ENCODE measurements at regions not wholly inside any gene's neighbourhood (a gene's known extent, or its start where the extent isn't known, plus 50 kb on each side); places are given as distances from the start of the nearest gene placed in this dataset.
"Not testable (repeated sequence)": the region's sequence is repeated elsewhere in the genome, so short reads cannot be mapped to it uniquely, and the experiment has no call there.

DNA sequence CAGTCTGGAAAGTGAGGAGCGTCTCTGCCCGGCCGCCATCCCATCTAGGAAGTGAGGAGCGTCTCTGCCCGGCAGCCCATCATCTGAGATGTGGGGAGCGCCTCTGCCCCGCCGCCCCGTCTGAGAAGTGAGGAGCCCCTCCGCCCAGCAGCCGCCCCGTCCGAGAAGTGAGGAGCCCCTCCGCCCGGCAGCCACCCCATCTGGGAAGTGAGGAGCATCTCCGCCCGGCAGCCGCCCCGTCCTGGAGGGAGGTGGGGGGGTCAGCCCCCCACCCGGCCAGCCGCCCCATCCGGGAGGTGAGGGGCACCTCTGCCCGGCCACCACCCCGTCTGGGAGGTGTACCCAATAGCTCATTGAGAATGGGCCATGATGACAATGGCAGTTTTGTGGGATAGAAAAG, 75.4 kb upstream of the EXOC4 start:
- 80% methylated on average over 17 of the region's 24 CpGs for WGBS (ENCODE audit: insufficient coverage, insufficient replicate concordance, low lambda C conversion rate, missing lambda C conversion rate)
- H3K4me2 ChIP-seq (ENCODE audit: control insufficient read depth, insufficient read depth); in situ Hi-C loops (cut with MboI); intact Hi-C loops (cut with micrococcal nuclease; ENCODE audit: unreplicated experiment); DNase-seq (ENCODE audit: low read depth, low spot score); SMC1A ChIA-PET (ENCODE audit: uncharacterized antibody, unreplicated experiment); H3K36me3 ChIP-seq (ENCODE audit: control insufficient read depth in 2 of 2, insufficient read depth in 2 of 2, low read length in 1 of 2); H3K4me3 ChIP-seq; POLR2A ChIA-PET; CTCF ChIA-PET; RAD21 ChIA-PET (ENCODE audit: unreplicated experiment); H3K27ac ChIP-seq (ENCODE audit: control insufficient read depth, insufficient read depth); ATAC-seq; BruUV-seq (replicated peaks); H4K20me1 ChIP-seq (ENCODE audit: control insufficient read depth, insufficient read depth); H3K79me2 ChIP-seq (ENCODE audit: control insufficient read depth, insufficient read depth, low read length); H3K9me3 ChIP-seq (replicated peaks; ENCODE audit: control insufficient read depth, insufficient read depth, low read length); H2AFZ ChIP-seq (ENCODE audit: control insufficient read depth, low read depth, low read length); FAIRE-seq; H3K27me3 ChIP-seq (replicated peaks in 1 of 2; ENCODE audit: control insufficient read depth in 2 of 2, insufficient read depth in 2 of 2, low read length in 1 of 2); H3K9ac ChIP-seq (ENCODE audit: control insufficient read depth, insufficient read depth, low read length); H3K4me1 ChIP-seq (ENCODE audit: control insufficient read depth, insufficient read depth, low read length): not testable (repeated sequence)

DNA sequence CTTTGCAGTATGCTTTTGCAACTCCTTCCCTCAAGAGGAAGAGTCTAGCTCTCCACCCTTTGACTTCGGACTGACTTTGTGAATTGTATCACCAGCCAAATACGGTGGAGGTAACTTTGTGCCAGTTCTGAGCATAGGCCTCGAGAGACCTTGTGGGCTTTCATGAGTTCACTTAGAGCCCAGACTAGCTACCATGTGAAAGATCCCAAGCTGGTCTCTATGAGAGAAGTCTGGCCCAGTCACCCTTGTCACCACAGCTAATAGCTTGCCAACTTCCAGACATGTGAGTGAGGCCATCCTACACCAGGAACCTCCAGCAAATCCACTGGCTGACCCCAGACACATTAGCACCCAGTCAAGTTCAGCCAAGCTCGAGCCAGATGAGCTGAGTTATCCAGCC, 72.2 kb upstream of the EXOC4 start:
- H2AFZ ChIP-seq (ENCODE audit: control insufficient read depth, low read depth, low read length): no peak overlapping the region
- TF ChIP-seq NRF1 (conservative IDR thresholded peaks at IDR 0.05; ENCODE audit: low read depth, low read length) (no peak), RBBP5 (conservative IDR thresholded peaks at IDR 0.05) (no peak), SUPT20H (IDR thresholded peaks at IDR 0.05; ENCODE audit: borderline replicate concordance, control insufficient read depth, low read depth, low read length) (no peak), ZBED1 (IDR thresholded peaks at IDR 0.05; ENCODE audit: borderline replicate concordance) (no peak), KDM1A (IDR thresholded peaks at IDR 0.05; ENCODE audit: borderline replicate concordance) (no peak)
- TF ChIP-seq, protein P1, sequence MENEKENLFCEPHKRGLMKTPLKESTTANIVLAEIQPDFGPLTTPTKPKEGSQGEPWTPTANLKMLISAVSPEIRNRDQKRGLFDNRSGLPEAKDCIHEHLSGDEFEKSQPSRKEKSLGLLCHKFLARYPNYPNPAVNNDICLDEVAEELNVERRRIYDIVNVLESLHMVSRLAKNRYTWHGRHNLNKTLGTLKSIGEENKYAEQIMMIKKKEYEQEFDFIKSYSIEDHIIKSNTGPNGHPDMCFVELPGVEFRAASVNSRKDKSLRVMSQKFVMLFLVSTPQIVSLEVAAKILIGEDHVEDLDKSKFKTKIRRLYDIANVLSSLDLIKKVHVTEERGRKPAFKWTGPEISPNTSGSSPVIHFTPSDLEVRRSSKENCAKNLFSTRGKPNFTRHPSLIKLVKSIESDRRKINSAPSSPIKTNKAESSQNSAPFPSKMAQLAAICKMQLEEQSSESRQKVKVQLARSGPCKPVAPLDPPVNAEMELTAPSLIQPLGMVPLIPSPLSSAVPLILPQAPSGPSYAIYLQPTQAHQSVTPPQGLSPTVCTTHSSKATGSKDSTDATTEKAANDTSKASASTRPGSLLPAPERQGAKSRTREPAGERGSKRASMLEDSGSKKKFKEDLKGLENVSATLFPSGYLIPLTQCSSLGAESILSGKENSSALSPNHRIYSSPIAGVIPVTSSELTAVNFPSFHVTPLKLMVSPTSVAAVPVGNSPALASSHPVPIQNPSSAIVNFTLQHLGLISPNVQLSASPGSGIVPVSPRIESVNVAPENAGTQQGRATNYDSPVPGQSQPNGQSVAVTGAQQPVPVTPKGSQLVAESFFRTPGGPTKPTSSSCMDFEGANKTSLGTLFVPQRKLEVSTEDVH (IDR thresholded peaks at IDR 0.05; ENCODE audit: low read depth, partially characterized antibody): no peak
- H3K9ac ChIP-seq (ENCODE audit: control insufficient read depth, insufficient read depth, low read length): no peak overlapping the region
- in situ Hi-C loops (cut with MboI) (no loop called here), intact Hi-C loops (cut with micrococcal nuclease; ENCODE audit: unreplicated experiment) (no loop called here)
- ChIA-PET RAD21 (ENCODE audit: unreplicated experiment) (no interaction called here), POLR2A (no interaction called here), CTCF (interaction anchor here (1.4 kb wide), 1 partner anchor 10 kb away, joined by 3 read pairs; no protein-coding TSS in a partner anchor), SMC1A (ENCODE audit: uncharacterized antibody, unreplicated experiment) (interaction anchor here (0.6 to 1.0 kb wide), 3 partner anchors 152 to 399 kb away, joined by 3 read pairs; no protein-coding TSS in a partner anchor)
- H3K9me3 ChIP-seq (replicated peaks; ENCODE audit: control insufficient read depth, insufficient read depth, low read length): no peaks in the 10 kb centered on the region
- H3K4me3 ChIP-seq: no peak overlapping the region
- no peaks in the 10 kb centered on the region for H3K79me2 ChIP-seq (ENCODE audit: control insufficient read depth, insufficient read depth, low read length)
- no peak overlapping the region for H3K4me2 ChIP-seq (ENCODE audit: control insufficient read depth, insufficient read depth)
- H3K36me3 ChIP-seq (ENCODE audit: control insufficient read depth in 2 of 2, insufficient read depth in 2 of 2, low read length in 1 of 2): no peaks in the 10 kb centered on the region
- ATAC-seq (no peak), DNase-seq (ENCODE audit: low read depth, low spot score) (no peak), FAIRE-seq (no peak)
- H3K27me3 ChIP-seq (replicated peaks in 1 of 2; ENCODE audit: control insufficient read depth in 2 of 2, insufficient read depth in 2 of 2, low read length in 1 of 2): no peaks in the 10 kb centered on the region; a peak in 1 of 4 replicates
- H4K20me1 ChIP-seq (ENCODE audit: control insufficient read depth, insufficient read depth): no peaks in the 10 kb centered on the region
- no peaks in the 10 kb centered on the region for H3K4me1 ChIP-seq (ENCODE audit: control insufficient read depth, insufficient read depth, low read length)
- WGBS (ENCODE audit: insufficient coverage, insufficient replicate concordance, low lambda C conversion rate, missing lambda C conversion rate): 13% methylated on average over 4 of the region's 4 CpGs
- H3K27ac ChIP-seq (ENCODE audit: control insufficient read depth, insufficient read depth): no peak overlapping the region
- BruUV-seq (replicated peaks): no TSS peak

Data from GM12878 (cell line).